K562 (cell line): ENCODE measurements at regions not wholly inside any gene's neighbourhood (a gene's known extent, or its start where the extent isn't known, plus 50 kb on each side); places are given as distances from the start of the nearest gene placed in this dataset.

Source experiments
- ATAC-seq: fragments of 200-7000 bp; cut with Tn5 transposase; 3 replicates; pipeline ENCODE4 v1.9.1; 2020; ENCODE audit warnings: moderate library complexity
- BruUV-seq: library from RNA; stranded (reverse); fragments of 400-500 nt; replicated peaks from 2 replicates; lab custom pipeline; 2021; lab: Mats Ljungman, UMichigan
- CTCF ChIA-PET: fragments of 300-600 bp; formaldehyde crosslinking; extraction: SDS; loops from one replicate; lab custom pipeline; 2021; ENCODE audit warnings: low intra/inter-chr PET ratio; lab: Yijun Ruan, JAX
- POLR2A ChIA-PET: fragments of 300-600, 350-650 bp; sonication (Branson Sonifier 250); formaldehyde crosslinking; extraction: SDS; loops from one replicate; lab custom pipeline; 2021; ENCODE audit warnings: antibody characterized with exemption, inconsistent platforms; lab: Yijun Ruan, JAX
- DNase-seq, 4 experiments: peaks; one replicate each; pipeline versions ENCODE4 v3.0.0 to v3.0.0-alpha.2; 2011 to 2018; ENCODE audit warnings: low spot score in 3 of 4, mixed read lengths in 3 of 4; ENCODE audit errors: extremely low read depth in 1 of 4
- FAIRE-seq: peaks from 2 replicates; lab custom pipeline; 2011; peaks lifted over from hg19 to GRCh38; lab: Jason Lieb, UNC
- H2AFZ ChIP-seq: 2 replicates; pipeline ENCODE4 v1.6.0; 2011; ENCODE audit warnings: low read depth, low read length, control low read depth, inconsistent platforms
- H3K27ac ChIP-seq: fragments of 200-600 bp; 3 replicates; pipeline ENCODE4 v1.8.0; 2011; ENCODE audit warnings: low read depth, mild to moderate bottlenecking, control low read depth, inconsistent platforms, low read length, moderate library complexity, mixed read lengths; ENCODE audit errors: extremely low read depth
- H3K27me3 ChIP-seq, 2 experiments: fragments of 300-600 bp in 1 of 2; 2 replicates in 1 of 2; 3 replicates in 1 of 2; pipeline versions ENCODE4 v1.6.0 to v1.8.0; 2011; ENCODE audit warnings: inconsistent platforms in 2 of 2, low read length in 2 of 2, mild to moderate bottlenecking in 1 of 2, mixed read lengths in 1 of 2, moderate library complexity in 1 of 2; ENCODE audit not compliant: control insufficient read depth in 2 of 2, insufficient read depth in 2 of 2
- H3K36me3 ChIP-seq: fragments of 300-600 bp; 3 replicates; pipeline ENCODE4 v1.8.0; 2011; ENCODE audit warnings: mild to moderate bottlenecking, low read length, inconsistent platforms; ENCODE audit not compliant: control insufficient read depth, insufficient read depth
- H3K4me1 ChIP-seq, 2 experiments: fragments of 200-600 bp in 1 of 2; replicated peaks in 1 of 2; 2 replicates in 1 of 2; 3 replicates in 1 of 2; pipeline versions ENCODE4 v1.5.1 to v1.8.0; 2011; ENCODE audit warnings: inconsistent platforms in 2 of 2, low read length in 2 of 2, mild to moderate bottlenecking in 1 of 2, mixed read lengths in 1 of 2, moderate library complexity in 1 of 2; ENCODE audit not compliant: control insufficient read depth in 2 of 2, insufficient read depth in 2 of 2
- H3K4me2 ChIP-seq: 2 replicates; pipeline ENCODE4 v1.6.1; 2011; ENCODE audit warnings: low read length, control low read depth, inconsistent platforms, mixed read lengths; ENCODE audit not compliant: insufficient read depth
- H3K4me3 ChIP-seq: fragments of 200-600 bp; sonication (generic), shearing (Covaris generic); 2 replicates; pipeline ENCODE4 v1.5.1; 2016; ENCODE audit warnings: control low read depth, inconsistent platforms
- H3K79me2 ChIP-seq: fragments of 200-600 bp; 3 replicates; pipeline ENCODE4 v1.8.0; 2011; ENCODE audit warnings: low read length, inconsistent platforms; ENCODE audit not compliant: control insufficient read depth, insufficient read depth
- H3K9ac ChIP-seq, 2 experiments: 2 replicates each; pipeline versions ENCODE4 v1.6.0 to v1.6.1; 2011; ENCODE audit warnings: low read depth in 2 of 2, low read length in 2 of 2, control low read depth in 1 of 2, inconsistent platforms in 1 of 2, mild to moderate bottlenecking in 1 of 2, mixed read lengths in 1 of 2; ENCODE audit not compliant: insufficient read depth in 1 of 2
- H3K9me1 ChIP-seq: one replicate; pipeline ENCODE4 v1.6.0; 2011; ENCODE audit warnings: inconsistent platforms, mild to moderate bottlenecking, low read length, moderate library complexity; ENCODE audit not compliant: control insufficient read depth, insufficient read depth
- H3K9me3 ChIP-seq: replicated peaks from 2 replicates; pipeline ENCODE4 v1.5.1; 2011; ENCODE audit warnings: low read depth, low read length, inconsistent platforms; ENCODE audit not compliant: control insufficient read depth, insufficient read depth
- H4K20me1 ChIP-seq: replicated peaks from 2 replicates; pipeline ENCODE4 v1.6.1; 2011; ENCODE audit warnings: low read length, inconsistent platforms, mixed read lengths; ENCODE audit not compliant: control insufficient read depth, insufficient read depth
- CBX3 ChIP-seq, 2 experiments: IDR thresholded peaks; 1 replicate in 1 of 2; 2 replicates in 1 of 2; pipeline ENCODE4 v1.6.1; 2012; ENCODE audit warnings: inconsistent platforms in 2 of 2, low read length in 2 of 2, borderline replicate concordance in 1 of 2, control low read depth in 1 of 2
- CHD1 ChIP-seq: fragments of 200-600 bp; sonication (generic); IDR thresholded peaks from one replicate; pipeline ENCODE4 v1.6.1; 2012; ENCODE audit warnings: mild to moderate bottlenecking, moderate library complexity, low read length, inconsistent platforms
- CREB5 ChIP-seq: fragments of 250-450 bp; sonication (Bioruptor Pico); IDR thresholded peaks from 2 replicates; pipeline ENCODE4 v1.5.0; 2020; ENCODE audit warnings: mild to moderate bottlenecking
- ESRRB ChIP-seq: fragments of 250-450 bp; sonication (Bioruptor Pico); IDR thresholded peaks from 2 replicates; pipeline ENCODE4 v1.5.0; 2020; ENCODE audit warnings: mild to moderate bottlenecking, moderate library complexity, borderline replicate concordance
- FOXK1 ChIP-seq: sonication (generic); formaldehyde crosslinking; IDR thresholded peaks from 2 replicates; pipeline ENCODE4 v1.8.0; 2022; ENCODE audit warnings: missing genetic modification reagents, mild to moderate bottlenecking, borderline replicate concordance
- KDM4B ChIP-seq, 2 experiments: fragments of 450-650 bp in 1 of 2; sonication (generic) in 1 of 2; IDR thresholded peaks; 2 replicates each; pipeline ENCODE4 v1.6.1; 2016 to 2017; ENCODE audit warnings: borderline replicate concordance in 2 of 2, antibody characterized with exemption in 1 of 2, low read depth in 1 of 2, mild to moderate bottlenecking in 1 of 2
- MLLT1 ChIP-seq, 2 experiments: fragments of 450-650 bp; IDR thresholded peaks; 2 replicates each; pipeline ENCODE4 v1.6.1; 2016
- POLR2G ChIP-seq: fragments of 200-400 bp; formaldehyde crosslinking; IDR thresholded peaks from 2 replicates; pipeline ENCODE4 v1.6.1; 2017; ENCODE audit warnings: low read depth, mild to moderate bottlenecking, antibody characterized with exemption, low read length, moderate library complexity
- POLR3G ChIP-seq: IDR thresholded peaks from 2 replicates; pipeline ENCODE4 v1.6.1; 2011; ENCODE audit not compliant: insufficient read length, insufficient replicate concordance; ENCODE audit errors: extremely low read depth
- PTBP1 ChIP-seq: fragments of 200-400 bp; formaldehyde crosslinking; IDR thresholded peaks from 2 replicates; pipeline ENCODE4 v1.6.1; 2017; ENCODE audit warnings: low read depth, low read length
- RBM17 ChIP-seq: fragments of 200-400 bp; formaldehyde crosslinking; IDR thresholded peaks from 2 replicates; pipeline ENCODE4 v1.6.1; 2017; ENCODE audit warnings: low read depth, mild to moderate bottlenecking, low read length, borderline replicate concordance
- RFX1 ChIP-seq: fragments of 450-650 bp; IDR thresholded peaks from 2 replicates; pipeline ENCODE4 v1.6.1; 2016; ENCODE audit warnings: mild to moderate bottlenecking, moderate library complexity
- SMAD3 ChIP-seq: fragments of 450-650 bp; formaldehyde crosslinking; conservative IDR thresholded peaks from 2 replicates; pipeline ENCODE4 v1.4.0; 2020; ENCODE audit warnings: mild to moderate bottlenecking
- ZC3H4 ChIP-seq: sonication (generic); formaldehyde crosslinking; IDR thresholded peaks from 2 replicates; pipeline ENCODE4 v1.9.0; 2021; ENCODE audit warnings: missing genetic modification reagents, borderline replicate concordance
- ZNF165 ChIP-seq: fragments of 250-450 bp; sonication (Bioruptor Pico); IDR thresholded peaks from 2 replicates; pipeline ENCODE4 v1.4.0; 2020; ENCODE audit warnings: borderline replicate concordance
- ZNF347 ChIP-seq: fragments of 450-650 bp; formaldehyde crosslinking; IDR thresholded peaks from 2 replicates; pipeline ENCODE4 v1.4.0; 2020; ENCODE audit warnings: low read depth, mild to moderate bottlenecking, moderate library complexity
- ZNF444 ChIP-seq: fragments of 250-450 bp; sonication (Bioruptor Pico); IDR thresholded peaks from 2 replicates; pipeline ENCODE4 v1.4.0; 2020; ENCODE audit warnings: mild to moderate bottlenecking, moderate library complexity
- in situ Hi-C: fragments of 300-500 bp; cut with MboI; formaldehyde crosslinking; loops from 4 replicates; pipeline ENCODE4 v1.15.0; 2018; ENCODE audit warnings: inconsistent platforms, mixed read lengths
- intact Hi-C: fragments of 100-400 bp; cut with micrococcal nuclease; formaldehyde crosslinking; loops from 2 replicates; pipeline ENCODE4 v1.14.2; 2022

GRCh38 chr6:148225871-148226270 is 116.8 kb upstream of the SASH1 start:
- intact Hi-C loops (no loop called here), in situ Hi-C loops (no loop called here)
- no peaks in the 10 kb centered on the region for H4K20me1 ChIP-seq
- ChIA-PET POLR2A (interaction anchor here (1.3 kb wide), 1 partner anchor 8 kb away, joined by 5 read pairs; no protein-coding TSS in a partner anchor), CTCF (no interaction called here)
- ATAC-seq (no peak), FAIRE-seq (no peak), DNase-seq (no peak)
- no peaks in the 10 kb centered on the region for H3K4me1 ChIP-seq
- H3K9me1 ChIP-seq: no peaks in the 10 kb centered on the region
- H3K4me2 ChIP-seq: no peak overlapping the region
- no peak overlapping the region for H3K27ac ChIP-seq
- H3K9ac ChIP-seq: no peak overlapping the region
- H3K9me3 ChIP-seq: no peaks in the 10 kb centered on the region
- TF ChIP-seq CBX3 (IDR thresholded peaks at IDR 0.05; ENCODE audit: borderline replicate concordance in 1 of 2, low read length in 2 of 2) (no peak), POLR2G (no peak), SMAD3 (no peak), RFX1 (no peak), FOXK1 (no peak), PTBP1 (no peak), CHD1 (no peak), KDM4B (IDR thresholded peaks at IDR 0.05; ENCODE audit: borderline replicate concordance in 2 of 2, low read depth in 1 of 2) (no peak), CREB5 (CRISPR knock-in tag) (no peak), ZNF444 (CRISPR knock-in tag) (no peak), ZNF165 (CRISPR knock-in tag) (no peak), POLR3G (no peak), MLLT1 (IDR thresholded peaks at IDR 0.05) (no peak), RBM17 (no peak), ZNF347 (CRISPR knock-in tag) (no peak), ESRRB (CRISPR knock-in tag) (no peak), ZC3H4 (CRISPR knock-in tag) (no peak)
- no peak overlapping the region for H3K4me3 ChIP-seq
- no peaks in the 10 kb centered on the region for H3K79me2 ChIP-seq
- 0 out of 5 replicates have a peak, but pooled peaks cover 0 to 3% of the 10 kb centered on the region in 2 experiments for H3K27me3 ChIP-seq
- BruUV-seq: no TSS peak
- no peak overlapping the region for H2AFZ ChIP-seq
- no peaks in the 10 kb centered on the region for H3K36me3 ChIP-seq
